KOPT-K1 (cell line): ENCODE measurements at regions not wholly inside any gene's neighbourhood (a gene's known extent, or its start where the extent isn't known, plus 50 kb on each side); places are given as distances from the start of the nearest gene placed in this dataset.
A peak's percentile ranks its signal among the peaks of the same experiment; 100 is the strongest.
"Not testable (repeated sequence)": the region's sequence is repeated elsewhere in the genome, so short reads cannot be mapped to it uniquely, and the experiment has no call there.

Experiments used
- H3K27ac ChIP-seq: fragments of 200-600 bp; sonication (generic); 2 replicates; pipeline ENCODE4 v1.5.1; 2016; ENCODE audit warnings: antibody characterized with exemption, mild to moderate bottlenecking, low read depth, low read length; ENCODE audit not compliant: poor library complexity, severe bottlenecking
- H3K36me3 ChIP-seq: fragments of 200-600 bp; sonication (generic); 2 replicates; pipeline ENCODE4 v1.5.1; 2017; ENCODE audit warnings: antibody characterized with exemption, mild to moderate bottlenecking, low read length, moderate library complexity; ENCODE audit not compliant: insufficient read depth
- H3K9me3 ChIP-seq: fragments of 200-600 bp; sonication (generic); 2 replicates; pipeline ENCODE4 v1.5.1; 2017; ENCODE audit warnings: antibody characterized with exemption, low read length, mild to moderate bottlenecking; ENCODE audit not compliant: insufficient read depth, poor library complexity, severe bottlenecking

GRCh38 chr6:26186652-26187051 lies 99.4 kb downstream of the HFE start:
- H3K9me3 ChIP-seq, result no peaks in the 10 kb centered on the region
- H3K27ac ChIP-seq, result peak overlapping the region; percentile 99
- no peaks in the 10 kb centered on the region for H3K36me3 ChIP-seq

- peak overlapping the region; percentile 99 for H3K27ac ChIP-seq
Observed at GRCh38 chr6:26187292-26187691, 100.1 kb downstream of the HFE start.

GRCh38 chr6:26187981-26188635 lies 100.9 kb downstream of the HFE start:
- Histone ChIP-seq H3K36me3 (no peaks in the 10 kb centered on the region), H3K27ac (peak overlapping the region; percentile 99), H3K9me3 (no peaks in the 10 kb centered on the region)

More at GRCh38 chr6:26187292-26187691, 100.1 kb downstream of the HFE start:
- no peaks in the 10 kb centered on the region for H3K9me3 ChIP-seq
- H3K36me3 ChIP-seq, result no peaks in the 10 kb centered on the region

GRCh38 chr6:26191512-26191911 lies 104.3 kb downstream of the HFE start:
- not testable (repeated sequence) for H3K9me3 ChIP-seq, H3K36me3 ChIP-seq, H3K27ac ChIP-seq

- Histone ChIP-seq H3K9me3 (no peaks in the 10 kb centered on the region), H3K27ac (peak overlapping the region; percentile 93), H3K36me3 (no peaks in the 10 kb centered on the region)
Observed at GRCh38 chr6:26193467-26194328, 106.5 kb downstream of the HFE start.

- peak overlapping the region; percentile 93 for H3K27ac ChIP-seq
Observed at GRCh38 chr6:26194329-26194701, 107.1 kb downstream of the HFE start.

GRCh38 chr6:26194816-26195375 lies 107.7 kb downstream of the HFE start:
- H3K9me3 ChIP-seq, result no peaks in the 10 kb centered on the region
- no peaks in the 10 kb centered on the region for H3K36me3 ChIP-seq
- H3K27ac ChIP-seq, result peak overlapping the region; percentile 93

More at GRCh38 chr6:26194329-26194701, 107.1 kb downstream of the HFE start:
- Histone ChIP-seq H3K9me3 (no peaks in the 10 kb centered on the region), H3K36me3 (no peaks in the 10 kb centered on the region)

GRCh38 chr6:26195376-26195923 lies 108.2 kb downstream of the HFE start:
- H3K27ac ChIP-seq, result peak overlapping the region; percentile 93

GRCh38 chr6:26195924-26196845 lies 109.0 kb downstream of the HFE start:
- Histone ChIP-seq H3K27ac (peak overlapping the region; percentile 93), H3K36me3 (no peaks in the 10 kb centered on the region), H3K9me3 (no peaks in the 10 kb centered on the region)

More at GRCh38 chr6:26195376-26195923, 108.2 kb downstream of the HFE start:
- Histone ChIP-seq H3K9me3 (no peaks in the 10 kb centered on the region), H3K36me3 (no peaks in the 10 kb centered on the region)

GRCh38 chr6:26196846-26197635 lies 109.8 kb downstream of the HFE start:
- Histone ChIP-seq H3K36me3 (no peaks in the 10 kb centered on the region), H3K27ac (peak overlapping the region; percentile 93), H3K9me3 (no peaks in the 10 kb centered on the region)

- Histone ChIP-seq H3K36me3 (no peaks in the 10 kb centered on the region), H3K9me3 (no peaks in the 10 kb centered on the region), H3K27ac (peak overlapping the region; percentile 93)
Observed at GRCh38 chr6:26197636-26197932, 110.4 kb downstream of the HFE start.

- Histone ChIP-seq H3K27ac (peak overlapping the region; percentile 93), H3K36me3 (no peaks in the 10 kb centered on the region), H3K9me3 (no peaks in the 10 kb centered on the region)
Observed at GRCh38 chr6:26197933-26198721, 110.9 kb downstream of the HFE start.

GRCh38 chr6:26198722-26199056 lies 111.5 kb downstream of the HFE start:
- Histone ChIP-seq H3K9me3 (no peaks in the 10 kb centered on the region), H3K36me3 (no peaks in the 10 kb centered on the region)

More at GRCh38 chr6:26198722-26199056, 111.5 kb downstream of the HFE start:
- peak overlapping the region; percentile 93 for H3K27ac ChIP-seq
